ENCODE measurements at regions not wholly inside any gene's neighbourhood (a gene's known extent, or its start where the extent isn't known, plus 50 kb on each side); places are given as distances from the start of the nearest gene placed in this dataset.

DNA sequence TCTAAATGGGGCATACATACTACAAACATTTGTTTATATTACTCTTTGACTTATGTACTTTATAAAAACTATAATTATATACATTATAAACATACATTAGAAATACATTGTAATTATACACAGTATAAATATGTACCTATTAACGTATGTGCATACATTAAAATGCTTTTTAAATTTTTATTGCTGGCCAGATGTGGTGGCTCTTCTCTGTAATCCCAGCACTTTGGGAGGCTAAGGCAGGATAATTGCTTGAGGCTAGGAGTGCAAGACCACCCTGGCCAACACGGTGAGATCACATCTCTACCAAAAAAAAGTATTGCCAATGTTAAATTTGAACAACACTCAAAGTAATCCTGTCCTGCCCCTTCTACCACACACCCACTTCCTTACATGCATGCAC, 1037.0 kb downstream of the GRM8 start:
- H3K36me3 ChIP-seq (ENCODE audit: control insufficient read depth, insufficient read depth, low read length) = no peaks in the 10 kb centered on the region
- H3K9ac ChIP-seq (ENCODE audit: insufficient read depth, low read length) = no peak overlapping the region
- DNase-seq (ENCODE audit: low read depth in 2 of 2) = no peak
- no peaks in the 10 kb centered on the region for H3K9me3 ChIP-seq (ENCODE audit: control insufficient read depth, insufficient read depth, low read depth, low read length)
- TF ChIP-seq, protein P1, sequence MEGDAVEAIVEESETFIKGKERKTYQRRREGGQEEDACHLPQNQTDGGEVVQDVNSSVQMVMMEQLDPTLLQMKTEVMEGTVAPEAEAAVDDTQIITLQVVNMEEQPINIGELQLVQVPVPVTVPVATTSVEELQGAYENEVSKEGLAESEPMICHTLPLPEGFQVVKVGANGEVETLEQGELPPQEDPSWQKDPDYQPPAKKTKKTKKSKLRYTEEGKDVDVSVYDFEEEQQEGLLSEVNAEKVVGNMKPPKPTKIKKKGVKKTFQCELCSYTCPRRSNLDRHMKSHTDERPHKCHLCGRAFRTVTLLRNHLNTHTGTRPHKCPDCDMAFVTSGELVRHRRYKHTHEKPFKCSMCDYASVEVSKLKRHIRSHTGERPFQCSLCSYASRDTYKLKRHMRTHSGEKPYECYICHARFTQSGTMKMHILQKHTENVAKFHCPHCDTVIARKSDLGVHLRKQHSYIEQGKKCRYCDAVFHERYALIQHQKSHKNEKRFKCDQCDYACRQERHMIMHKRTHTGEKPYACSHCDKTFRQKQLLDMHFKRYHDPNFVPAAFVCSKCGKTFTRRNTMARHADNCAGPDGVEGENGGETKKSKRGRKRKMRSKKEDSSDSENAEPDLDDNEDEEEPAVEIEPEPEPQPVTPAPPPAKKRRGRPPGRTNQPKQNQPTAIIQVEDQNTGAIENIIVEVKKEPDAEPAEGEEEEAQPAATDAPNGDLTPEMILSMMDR (conservative IDR thresholded peaks at IDR 0.05 in 1 of 2, IDR thresholded peaks at IDR 0.05 in 1 of 2; ENCODE audit: low read depth in 1 of 2, low read length in 2 of 2) = no peak
- TF ChIP-seq EZH2 (IDR thresholded peaks at IDR 0.05; ENCODE audit: low read length, missing control alignments) = no peak
- H4K20me1 ChIP-seq (ENCODE audit: control insufficient read depth, extremely low read depth, insufficient read depth, low read length) = no peaks in the 10 kb centered on the region
- no peaks in the 10 kb centered on the region for H3K27me3 ChIP-seq (ENCODE audit: control insufficient read depth, insufficient read depth, low read length)
- no peak overlapping the region for H2AFZ ChIP-seq (ENCODE audit: low read length)
- H3K27ac ChIP-seq (ENCODE audit: insufficient read depth, low read length) = no peak overlapping the region
- no peak overlapping the region for H3K4me2 ChIP-seq (ENCODE audit: extremely low read depth, insufficient read depth, low read length)
- no peaks in the 10 kb centered on the region for H3K79me2 ChIP-seq (ENCODE audit: control insufficient read depth, insufficient read depth, low read length)
- no peaks in the 10 kb centered on the region for H3K4me1 ChIP-seq (ENCODE audit: control insufficient read depth, extremely low read depth, insufficient read depth, low read length)
- H3K4me3 ChIP-seq (replicated peaks in 1 of 4; ENCODE audit: control extremely low read depth in 1 of 4, insufficient read depth in 1 of 4, low read depth in 3 of 4, low read length in 4 of 4) = no peak overlapping the region

DNA sequence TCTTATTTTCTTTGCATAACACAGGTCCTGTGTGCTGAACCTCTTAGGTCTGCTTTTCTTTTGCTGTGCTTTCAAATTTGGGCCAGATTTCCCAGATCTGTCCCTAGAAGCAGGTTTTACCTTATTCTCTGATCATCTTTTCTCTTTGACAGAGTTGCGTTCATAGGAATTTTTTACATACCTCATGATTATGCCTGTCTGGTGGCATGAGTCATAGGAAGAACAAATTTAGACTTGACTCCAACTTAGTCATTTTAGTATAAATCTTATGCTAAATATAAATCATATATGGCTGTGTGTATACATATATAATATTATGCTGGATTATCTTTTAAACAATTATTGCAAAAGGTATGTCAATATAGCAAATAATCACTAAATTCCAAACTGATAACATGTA, 1038.9 kb downstream of the GRM8 start:
- TF ChIP-seq EZH2 (IDR thresholded peaks at IDR 0.05; ENCODE audit: low read length, missing control alignments) = no peak
- TF ChIP-seq, protein P1 (conservative IDR thresholded peaks at IDR 0.05 in 1 of 2, IDR thresholded peaks at IDR 0.05 in 1 of 2; ENCODE audit: low read depth in 1 of 2, low read length in 2 of 2) = no peak
- Histone ChIP-seq H3K36me3 (ENCODE audit: control insufficient read depth, insufficient read depth, low read length) (no peaks in the 10 kb centered on the region), H3K79me2 (ENCODE audit: control insufficient read depth, insufficient read depth, low read length) (no peaks in the 10 kb centered on the region), H3K9me3 (ENCODE audit: control insufficient read depth, insufficient read depth, low read depth, low read length) (no peaks in the 10 kb centered on the region), H3K27me3 (ENCODE audit: control insufficient read depth, insufficient read depth, low read length) (no peaks in the 10 kb centered on the region), H2AFZ (ENCODE audit: low read length) (no peak overlapping the region), H3K4me3 (replicated peaks in 1 of 4; ENCODE audit: control extremely low read depth in 1 of 4, insufficient read depth in 1 of 4, low read depth in 3 of 4, low read length in 4 of 4) (no peak overlapping the region), H3K4me1 (ENCODE audit: control insufficient read depth, extremely low read depth, insufficient read depth, low read length) (no peaks in the 10 kb centered on the region), H4K20me1 (ENCODE audit: control insufficient read depth, extremely low read depth, insufficient read depth, low read length) (no peaks in the 10 kb centered on the region), H3K27ac (ENCODE audit: insufficient read depth, low read length) (no peak overlapping the region), H3K4me2 (ENCODE audit: extremely low read depth, insufficient read depth, low read length) (no peak overlapping the region), H3K9ac (ENCODE audit: insufficient read depth, low read length) (no peak overlapping the region)
- no peak for DNase-seq (ENCODE audit: low read depth in 2 of 2)

DNA sequence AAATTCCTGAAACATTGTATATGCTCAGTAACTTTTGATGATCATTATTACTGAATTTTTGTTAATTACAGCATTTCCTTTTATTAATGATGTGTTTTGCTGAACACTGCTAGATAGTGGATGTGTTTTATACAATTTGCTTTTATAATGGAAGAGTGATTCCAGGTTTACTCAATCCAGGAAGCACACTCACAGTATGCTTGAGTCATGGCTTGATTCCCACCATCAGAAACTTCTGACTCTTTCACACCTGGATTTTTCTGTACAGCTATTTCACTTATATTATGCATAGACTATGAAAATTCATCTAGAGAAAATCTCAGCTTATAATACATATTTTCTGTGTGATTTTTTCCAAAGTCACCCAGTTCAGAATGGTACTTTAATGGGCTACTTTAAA, 1040.9 kb downstream of the GRM8 start:
- DNase-seq (ENCODE audit: low read depth in 2 of 2) = no peak
- Histone ChIP-seq H3K9me3 (ENCODE audit: control insufficient read depth, insufficient read depth, low read depth, low read length) (no peaks in the 10 kb centered on the region), H3K4me1 (ENCODE audit: control insufficient read depth, extremely low read depth, insufficient read depth, low read length) (no peaks in the 10 kb centered on the region), H3K9ac (ENCODE audit: insufficient read depth, low read length) (no peak overlapping the region), H3K36me3 (ENCODE audit: control insufficient read depth, insufficient read depth, low read length) (no peaks in the 10 kb centered on the region), H3K27ac (ENCODE audit: insufficient read depth, low read length) (no peak overlapping the region), H3K79me2 (ENCODE audit: control insufficient read depth, insufficient read depth, low read length) (no peaks in the 10 kb centered on the region), H3K4me3 (replicated peaks in 1 of 4; ENCODE audit: control extremely low read depth in 1 of 4, insufficient read depth in 1 of 4, low read depth in 3 of 4, low read length in 4 of 4) (no peak overlapping the region), H2AFZ (ENCODE audit: low read length) (no peak overlapping the region), H4K20me1 (ENCODE audit: control insufficient read depth, extremely low read depth, insufficient read depth, low read length) (no peaks in the 10 kb centered on the region), H3K27me3 (ENCODE audit: control insufficient read depth, insufficient read depth, low read length) (no peaks in the 10 kb centered on the region), H3K4me2 (ENCODE audit: extremely low read depth, insufficient read depth, low read length) (no peak overlapping the region)
- TF ChIP-seq, protein P1 (conservative IDR thresholded peaks at IDR 0.05 in 1 of 2, IDR thresholded peaks at IDR 0.05 in 1 of 2; ENCODE audit: low read depth in 1 of 2, low read length in 2 of 2) = no peak
- TF ChIP-seq EZH2 (IDR thresholded peaks at IDR 0.05; ENCODE audit: low read length, missing control alignments) = no peak

All from fibroblast of lung (primary cell).